Right atrium auricular region (tissue), 2 donors: ENCODE measurements at regions not wholly inside any gene's neighbourhood (a gene's known extent, or its start where the extent isn't known, plus 50 kb on each side); places are given as distances from the start of the nearest gene placed in this dataset.

ENCODE experiments used
- DNase-seq: peaks from one replicate; pipeline ENCODE4 v3.0.0-alpha.2; 2019; ENCODE audit warnings: low spot score
- H3K27ac ChIP-seq, 2 donors: fragments of 200-600 bp; sonication (generic); 1 replicate in 1 of 2; 2 replicates in 1 of 2; pipeline ENCODE4 v1.5.1; 2016 to 2019
- H3K27me3 ChIP-seq, 2 donors: fragments of 200-600 bp; sonication (generic); one replicate each; pipeline versions ENCODE4 v1.5.1 to v1.6.0; 2017 to 2019
- H3K36me3 ChIP-seq: fragments of 200-600 bp; sonication (generic); one replicate; pipeline ENCODE4 v1.5.1; 2016
- H3K4me1 ChIP-seq, 2 donors: fragments of 200-600 bp; sonication (generic); one replicate each; pipeline versions ENCODE4 v1.5.1 to v1.6.0; 2017 to 2019
- H3K4me3 ChIP-seq, 2 donors: fragments of 200-600 bp; sonication (generic); 1 replicate in 1 of 2; 2 replicates in 1 of 2; pipeline ENCODE4 v1.5.1; 2017 to 2019; ENCODE audit warnings: mild to moderate bottlenecking in 1 of 2, moderate library complexity in 1 of 2
- H3K9me3 ChIP-seq, 2 donors: fragments of 200-600 bp; sonication (generic); one replicate each; pipeline ENCODE4 v1.5.1; 2019
- CTCF ChIP-seq, 2 donors: fragments of 200-600 bp; sonication (generic); IDR thresholded peaks; one replicate each; pipeline ENCODE4 v1.5.1; 2019; ENCODE audit warnings: antibody characterized with exemption in 2 of 2

DNA sequence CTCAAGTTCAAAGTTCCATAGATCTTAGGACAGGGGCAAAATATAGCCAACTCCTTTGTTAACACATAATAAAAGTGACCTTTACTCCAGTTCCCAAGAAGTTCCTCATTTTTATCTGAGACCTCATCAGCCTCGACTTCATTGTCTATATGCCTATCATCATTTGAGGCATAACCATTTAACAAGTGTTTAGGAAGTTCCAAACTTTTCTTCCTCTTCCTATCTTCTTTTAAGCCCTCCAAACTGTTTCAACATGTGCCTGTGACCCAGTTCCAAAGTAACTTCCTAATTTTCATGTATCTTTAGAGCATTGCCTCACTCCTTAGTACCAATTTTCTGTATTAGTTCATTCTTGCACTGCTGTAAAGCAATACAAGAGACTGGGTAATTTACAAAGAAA is 569.1 kb downstream of the ANKRD7 start:
- H3K27ac ChIP-seq = no peak overlapping the region
- TF ChIP-seq CTCF (IDR thresholded peaks at IDR 0.05) = no peak
- no peak overlapping the region for H3K4me3 ChIP-seq
- H3K27me3 ChIP-seq = no peaks in the 10 kb centered on the region
- H3K9me3 ChIP-seq = no peaks in the 10 kb centered on the region
- no peaks in the 10 kb centered on the region for H3K4me1 ChIP-seq
- no peak for DNase-seq
- H3K36me3 ChIP-seq = no peaks in the 10 kb centered on the region

GRCh38 chr7:118794419-118794818 is 569.9 kb downstream of the ANKRD7 start:
- H3K9me3 ChIP-seq = no peaks in the 10 kb centered on the region
- no peak overlapping the region for H3K4me3 ChIP-seq
- no peaks in the 10 kb centered on the region for H3K4me1 ChIP-seq
- no peak for DNase-seq
- H3K27ac ChIP-seq = no peak overlapping the region
- no peak for TF ChIP-seq CTCF (IDR thresholded peaks at IDR 0.05)
- no peaks in the 10 kb centered on the region for H3K27me3 ChIP-seq
- H3K36me3 ChIP-seq = no peaks in the 10 kb centered on the region

- no peaks in the 10 kb centered on the region for H3K27me3 ChIP-seq
- H3K36me3 ChIP-seq = no peaks in the 10 kb centered on the region
- H3K4me1 ChIP-seq = no peaks in the 10 kb centered on the region
- H3K27ac ChIP-seq = no peak overlapping the region
- H3K9me3 ChIP-seq = peaks cover 0 to 5% of the 10 kb centered on the region in 2 donors
- H3K4me3 ChIP-seq = no peak overlapping the region
- DNase-seq = no peak
- TF ChIP-seq CTCF (IDR thresholded peaks at IDR 0.05) = no peak
These were observed 576.9 kb downstream of the ANKRD7 start for GRCh38 chr7:118801366-118801765.

GRCh38 chr7:118802726-118803125 is 578.2 kb downstream of the ANKRD7 start:
- Histone ChIP-seq H3K27me3 (no peaks in the 10 kb centered on the region), H3K4me1 (no peaks in the 10 kb centered on the region), H3K27ac (no peak overlapping the region), H3K4me3 (no peak overlapping the region), H3K9me3 (peaks cover 0 to 5% of the 10 kb centered on the region in 2 donors), H3K36me3 (no peaks in the 10 kb centered on the region)
- no peak for DNase-seq
- TF ChIP-seq CTCF (IDR thresholded peaks at IDR 0.05) = no peak

DNA sequence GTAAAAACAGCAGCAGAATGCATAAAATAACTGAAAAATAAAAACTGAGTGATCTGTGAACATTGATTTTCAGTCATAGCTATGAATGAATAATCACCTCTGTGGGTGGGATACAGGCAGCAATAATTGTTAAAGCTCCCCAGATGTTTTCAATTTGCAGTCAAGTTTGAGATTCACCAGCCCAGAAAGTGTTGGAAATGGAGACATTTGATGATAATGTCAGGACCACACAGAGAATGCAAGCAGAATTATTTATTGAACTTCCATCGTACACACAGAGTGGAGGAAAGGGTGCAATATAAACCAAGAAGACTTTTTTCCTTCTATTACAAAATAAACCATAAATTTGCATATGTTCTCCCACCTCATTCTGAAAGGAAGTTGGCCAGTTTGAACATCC is 601.7 kb downstream of the ANKRD7 start:
- H3K4me3 ChIP-seq = no peak overlapping the region
- H3K36me3 ChIP-seq = no peaks in the 10 kb centered on the region
- no peak for DNase-seq
- peaks cover 0 to 6% of the 10 kb centered on the region in 2 donors for H3K9me3 ChIP-seq
- H3K27ac ChIP-seq = no peak overlapping the region
- no peaks in the 10 kb centered on the region for H3K27me3 ChIP-seq
- TF ChIP-seq CTCF (IDR thresholded peaks at IDR 0.05) = no peak
- H3K4me1 ChIP-seq = no peaks in the 10 kb centered on the region

DNA sequence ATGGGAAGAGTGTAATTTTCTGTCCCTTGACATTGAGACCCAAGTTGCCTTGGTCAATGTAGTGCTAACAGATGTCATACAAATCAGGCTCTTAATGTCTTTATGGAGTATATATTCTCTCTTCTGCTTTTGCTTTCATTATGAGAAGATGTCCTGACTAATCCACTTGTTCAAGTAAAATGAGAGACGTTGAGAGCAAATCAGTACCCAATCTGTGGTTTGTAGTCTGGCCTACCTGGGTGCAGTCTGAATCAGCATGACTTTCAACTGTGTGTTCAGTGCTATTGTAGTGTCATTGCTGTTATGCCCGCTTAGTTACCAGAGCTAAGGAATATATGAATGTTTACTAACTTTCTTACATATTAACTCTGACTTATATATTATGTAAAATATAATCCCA is 612.4 kb downstream of the ANKRD7 start:
- Histone ChIP-seq H3K4me1 (no peaks in the 10 kb centered on the region), H3K27me3 (no peaks in the 10 kb centered on the region), H3K36me3 (no peaks in the 10 kb centered on the region), H3K4me3 (no peak overlapping the region), H3K9me3 (peaks cover 0 to 14% of the 10 kb centered on the region in 2 donors), H3K27ac (no peak overlapping the region)
- TF ChIP-seq CTCF (IDR thresholded peaks at IDR 0.05) = no peak
- no peak for DNase-seq
